H1 (cell line): ENCODE measurements at regions not wholly inside any gene's neighbourhood (a gene's known extent, or its start where the extent isn't known, plus 50 kb on each side); places are given as distances from the start of the nearest gene placed in this dataset.

Experiments used
- CTCF ChIA-PET: fragments of 300-600 bp; sonication (Branson Sonifier 250); formaldehyde crosslinking; loops from one replicate; lab custom pipeline; 2021; ENCODE audit not compliant: partially characterized antibody; lab: Charles Lee
- POLR2A ChIA-PET: fragments of 300-600 bp; sonication (Branson Sonifier 250); formaldehyde crosslinking; loops from one replicate; lab custom pipeline; 2021; ENCODE audit warnings: inconsistent platforms; ENCODE audit not compliant: partially characterized antibody; lab: Charles Lee
- DNase-seq, 2 experiments: peaks; one replicate each; pipeline versions ENCODE4 v3.0.0 to v3.0.0-alpha.2; 2010 to 2022; ENCODE audit warnings: low spot score in 2 of 2, low read depth in 1 of 2, mixed read lengths in 1 of 2
- FAIRE-seq: peaks from 2 replicates; lab custom pipeline; 2011; peaks lifted over from hg19 to GRCh38; lab: Jason Lieb, UNC
- H2AFZ ChIP-seq: 2 replicates; pipeline ENCODE4 v1.8.1; 2012; ENCODE audit warnings: low read length, inconsistent platforms
- H2AK5ac ChIP-seq: 2 replicates; pipeline ENCODE4 v1.6.1; 2013; ENCODE audit warnings: low read depth, low read length
- H2BK120ac ChIP-seq: replicated peaks from 2 replicates; pipeline ENCODE3; 2013; ENCODE audit warnings: low read depth, low read length, inconsistent platforms
- H2BK12ac ChIP-seq: 2 replicates; pipeline ENCODE4 v1.6.1; 2013; ENCODE audit warnings: low read depth, low read length
- H2BK15ac ChIP-seq: 2 replicates; pipeline ENCODE4 v1.6.1; 2013; ENCODE audit warnings: low read length
- H2BK20ac ChIP-seq: 2 replicates; pipeline ENCODE4 v1.6.1; 2013; ENCODE audit warnings: low read length
- H2BK5ac ChIP-seq: 2 replicates; pipeline ENCODE4 v1.6.1; 2013; ENCODE audit warnings: low read depth, low read length
- H3K14ac ChIP-seq: 2 replicates; pipeline ENCODE4 v1.6.1; 2013; ENCODE audit warnings: inconsistent platforms; ENCODE audit not compliant: insufficient read length
- H3K18ac ChIP-seq: 2 replicates; pipeline ENCODE4 v1.6.1; 2013; ENCODE audit warnings: low read length; ENCODE audit errors: extremely low read depth
- H3K23ac ChIP-seq: 2 replicates; pipeline ENCODE4 v1.6.1; 2013; ENCODE audit warnings: inconsistent platforms; ENCODE audit not compliant: insufficient read length
- H3K23me2 ChIP-seq: 2 replicates; pipeline ENCODE4 v1.6.1; 2013; ENCODE audit warnings: low read depth, low read length
- H3K27ac ChIP-seq: 2 replicates; pipeline ENCODE4 v1.6.1; 2011; ENCODE audit warnings: low read depth, low read length, inconsistent platforms
- H3K27me3 ChIP-seq, 4 experiments: replicated peaks in 1 of 4; 1 replicate in 1 of 4; 2 replicates in 3 of 4; pipeline versions ENCODE4 v1.6.1 to v1.8.1; 2011 to 2013; ENCODE audit warnings: low read length in 3 of 4, mild to moderate bottlenecking in 3 of 4, inconsistent platforms in 2 of 4, mixed read lengths in 2 of 4, moderate library complexity in 1 of 4; ENCODE audit not compliant: control insufficient read depth in 3 of 4, insufficient read depth in 3 of 4; ENCODE audit errors: extremely low read depth in 1 of 4
- H3K36me3 ChIP-seq, 4 experiments: 2 replicates each; pipeline versions ENCODE4 v1.6.1 to v1.8.1; 2011 to 2013; ENCODE audit warnings: mild to moderate bottlenecking in 4 of 4, low read length in 3 of 4, moderate library complexity in 2 of 4, control low read depth in 1 of 4, inconsistent platforms in 1 of 4; ENCODE audit not compliant: insufficient read depth in 4 of 4, control insufficient read depth in 2 of 4
- H3K4ac ChIP-seq: replicated peaks from 2 replicates; pipeline ENCODE3; 2013; ENCODE audit warnings: low read length, low read depth, mixed read lengths, inconsistent platforms; ENCODE audit not compliant: insufficient read length
- H3K4me1 ChIP-seq, 4 experiments: replicated peaks in 1 of 4; 1 replicate in 1 of 4; 2 replicates in 3 of 4; pipeline versions ENCODE4 v1.6.1 to v1.8.1; 2011 to 2013; ENCODE audit warnings: low read length in 3 of 4, inconsistent platforms in 2 of 4, mixed read lengths in 1 of 4; ENCODE audit not compliant: insufficient read depth in 4 of 4, control insufficient read depth in 3 of 4
- H3K4me2 ChIP-seq, 2 experiments: 2 replicates each; pipeline versions ENCODE4 v1.6.1 to v1.8.1; 2011 to 2013; ENCODE audit warnings: low read depth in 2 of 2, low read length in 2 of 2, control low read depth in 1 of 2, inconsistent platforms in 1 of 2, mild to moderate bottlenecking in 1 of 2; ENCODE audit not compliant: insufficient read depth in 1 of 2
- H3K4me3 ChIP-seq, 4 experiments: fragments of 200-600, 300-600 bp in 1 of 4; sonication (generic), shearing (Covaris generic), sonication (Bioruptor Twin) in 1 of 4; 2 replicates each; pipeline versions ENCODE4 v1.5.1 to v1.8.1; 2011 to 2016; ENCODE audit warnings: low read length in 4 of 4, low read depth in 3 of 4, control low read depth in 2 of 4, inconsistent platforms in 2 of 4, mild to moderate bottlenecking in 2 of 4, mixed read lengths in 1 of 4, moderate library complexity in 1 of 4; ENCODE audit not compliant: insufficient read depth in 2 of 4; ENCODE audit errors: extremely low read depth in 1 of 4
- H3K56ac ChIP-seq: replicated peaks from 2 replicates; pipeline ENCODE3; 2013; ENCODE audit warnings: low read depth, mild to moderate bottlenecking, mixed read lengths, low read length, inconsistent platforms; ENCODE audit not compliant: insufficient read length
- H3K79me1 ChIP-seq: 2 replicates; pipeline ENCODE4 v1.6.1; 2013; ENCODE audit warnings: low read depth, low read length, control low read depth
- H3K79me2 ChIP-seq, 2 experiments: 2 replicates each; pipeline versions ENCODE4 v1.6.1 to v1.8.1; 2012 to 2013; ENCODE audit warnings: low read length in 2 of 2, mild to moderate bottlenecking in 2 of 2, inconsistent platforms in 1 of 2; ENCODE audit not compliant: insufficient read depth in 2 of 2, control insufficient read depth in 1 of 2
- H3K9ac ChIP-seq, 4 experiments: replicated peaks in 1 of 4; 1 replicate in 1 of 4; 2 replicates in 3 of 4; pipeline versions ENCODE4 v1.6.1 to v1.8.1; 2011 to 2013; ENCODE audit warnings: low read depth in 3 of 4, low read length in 3 of 4, control low read depth in 2 of 4, mild to moderate bottlenecking in 2 of 4, moderate library complexity in 2 of 4, inconsistent platforms in 1 of 4; ENCODE audit errors: extremely low read depth in 1 of 4
- H3K9me3 ChIP-seq, 2 experiments: 2 replicates each; pipeline versions ENCODE4 v1.6.1 to v1.8.1; 2012 to 2013; ENCODE audit warnings: mild to moderate bottlenecking in 2 of 2, moderate library complexity in 2 of 2, control low read depth in 1 of 2, inconsistent platforms in 1 of 2, low read depth in 1 of 2, low read length in 1 of 2, mixed read lengths in 1 of 2; ENCODE audit not compliant: insufficient read depth in 2 of 2
- H4K20me1 ChIP-seq, 2 experiments: replicated peaks in 1 of 2; 2 replicates each; pipeline versions ENCODE3 to v1.8.1; 2011 to 2013; ENCODE audit warnings: inconsistent platforms in 2 of 2, low read length in 2 of 2, mild to moderate bottlenecking in 1 of 2; ENCODE audit not compliant: insufficient read depth in 2 of 2, control insufficient read depth in 1 of 2
- H4K5ac ChIP-seq: 2 replicates; pipeline ENCODE4 v1.6.1; 2013; ENCODE audit warnings: low read length, low read depth, mixed read lengths, inconsistent platforms; ENCODE audit not compliant: insufficient read length
- H4K8ac ChIP-seq: 2 replicates; pipeline ENCODE4 v1.8.0; 2013; ENCODE audit warnings: mild to moderate bottlenecking, moderate library complexity, low read length, inconsistent platforms; ENCODE audit not compliant: insufficient read depth; ENCODE audit errors: extremely low read depth
- H4K91ac ChIP-seq: replicated peaks from 2 replicates; pipeline ENCODE3; 2013; ENCODE audit warnings: low read length, mixed read lengths, inconsistent platforms; ENCODE audit not compliant: insufficient read length
- CBX5 ChIP-seq: fragments of 300-800, 300-1000 bp; sonication (generic); IDR thresholded peaks from 2 replicates; pipeline ENCODE4 v1.7.1; 2016; ENCODE audit warnings: antibody characterized with exemption, low read length, low read depth
- CHD1 ChIP-seq: IDR thresholded peaks from 2 replicates; pipeline ENCODE4 v1.6.1; 2012; ENCODE audit warnings: low read depth, low read length, improper control_type of control experiment
- EZH2 ChIP-seq: fragments of 200-600 bp; sonication (generic); IDR thresholded peaks from 2 replicates; pipeline ENCODE4 v1.7.1; 2012; ENCODE audit warnings: low read depth, mild to moderate bottlenecking, moderate library complexity, low read length, inconsistent platforms; ENCODE audit not compliant: severe bottlenecking
- NANOG ChIP-seq: IDR thresholded peaks from 2 replicates; pipeline ENCODE4 v1.6.1; 2011; ENCODE audit warnings: low read length, low read depth, mild to moderate bottlenecking, inconsistent platforms; ENCODE audit not compliant: insufficient read depth, poor library complexity, severe bottlenecking
- NRF1 ChIP-seq: IDR thresholded peaks from 2 replicates; pipeline ENCODE4 v1.6.1; 2011; ENCODE audit warnings: mild to moderate bottlenecking, low read depth, low read length, improper control_type of control experiment
- SP2 ChIP-seq: IDR thresholded peaks from 2 replicates; pipeline ENCODE4 v1.6.1; 2012; ENCODE audit warnings: mild to moderate bottlenecking, low read length, inconsistent platforms
- TEAD4 ChIP-seq: IDR thresholded peaks from 2 replicates; pipeline ENCODE4 v1.6.1; 2012; ENCODE audit warnings: low read depth, low read length, inconsistent platforms, mixed read lengths
- USF2 ChIP-seq: IDR thresholded peaks from 2 replicates; pipeline ENCODE4 v1.6.1; 2011; ENCODE audit warnings: low read length, improper control_type of control experiment
- ZNF274 ChIP-seq: IDR thresholded peaks from 2 replicates; pipeline ENCODE4 v1.7.0; 2012; ENCODE audit warnings: low read length, borderline replicate concordance; ENCODE audit errors: extremely low read depth

GRCh38 chr4:84264652-84265051 lies 234.4 kb downstream of the NKX6-1 start:
- Histone ChIP-seq H3K14ac (no peak overlapping the region), H4K20me1 (no peaks in the 10 kb centered on the region), H4K5ac (no peak overlapping the region), H3K23ac (no peak overlapping the region), H2BK5ac (no peak overlapping the region), H2BK120ac (no peak overlapping the region), H3K56ac (no peak overlapping the region), H2BK20ac (no peak overlapping the region), H2BK12ac (no peak overlapping the region), H3K4me1 (no peaks in the 10 kb centered on the region), H3K27ac (no peak overlapping the region), H3K79me1 (no peaks in the 10 kb centered on the region), H3K79me2 (no peaks in the 10 kb centered on the region), H3K27me3 (no peaks in the 10 kb centered on the region), H3K4me3 (no peak overlapping the region), H3K4me2 (no peak overlapping the region), H3K36me3 (no peaks in the 10 kb centered on the region), H3K9ac (no peak overlapping the region), H4K91ac (no peak overlapping the region), H3K23me2 (no peaks in the 10 kb centered on the region), H3K4ac (no peak overlapping the region), H2BK15ac (no peak overlapping the region), H3K18ac (no peak overlapping the region), H2AK5ac (no peak overlapping the region), H3K9me3 (no peaks in the 10 kb centered on the region), H4K8ac (no peak overlapping the region), H2AFZ (no peak overlapping the region)
- ChIA-PET POLR2A (no interaction called here), CTCF (no interaction called here)
- TF ChIP-seq NANOG (no peak), TEAD4 (no peak), CHD1 (no peak), SP2 (no peak), NRF1 (no peak), CBX5 (no peak), USF2 (no peak), EZH2 (no peak), ZNF274 (no peak)
- no peak for DNase-seq
- FAIRE-seq = no peak
